GM19328 (cell line): ENCODE measurements at regions not wholly inside any gene's neighbourhood (a gene's known extent, or its start where the extent isn't known, plus 50 kb on each side); places are given as distances from the start of the nearest gene placed in this dataset.

ENCODE experiments used
- ATAC-seq: cut with Tn5 transposase; IDR thresholded peaks from one replicate; pipeline ENCODE4 v1.9.1; 2021; ENCODE audit warnings: mild to moderate bottlenecking, moderate library complexity; ENCODE audit not compliant: unreplicated experiment

DNA sequence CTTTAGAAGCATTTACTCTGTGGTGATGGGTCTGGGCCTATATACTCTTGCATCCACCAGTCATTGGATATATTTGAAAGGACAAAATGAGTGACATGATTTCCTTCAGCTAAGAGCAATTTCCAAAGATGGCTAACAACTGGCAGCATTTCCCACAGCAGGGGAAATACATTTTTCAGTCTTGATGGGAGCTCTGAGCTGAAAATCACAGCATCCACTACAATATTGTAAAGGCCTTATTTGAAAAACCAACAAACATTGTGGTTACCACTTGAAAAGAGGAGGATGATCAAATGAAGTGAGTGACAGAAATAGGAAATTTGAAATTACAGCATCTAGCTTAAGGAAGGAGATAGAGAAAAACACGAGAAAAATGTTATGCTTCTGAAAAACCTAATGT, 705.0 kb upstream of the EPHA7 start:
- ATAC-seq, result no peak

- no peak for ATAC-seq
These were observed 701.7 kb upstream of the EPHA7 start for GRCh38 chr6:94121094-94121493.

GRCh38 chr6:94099072-94099471, 679.7 kb upstream of the EPHA7 start:
- ATAC-seq, result no peak

GRCh38 chr6:94095961-94096360, 676.6 kb upstream of the EPHA7 start:
- ATAC-seq, result no peak

DNA sequence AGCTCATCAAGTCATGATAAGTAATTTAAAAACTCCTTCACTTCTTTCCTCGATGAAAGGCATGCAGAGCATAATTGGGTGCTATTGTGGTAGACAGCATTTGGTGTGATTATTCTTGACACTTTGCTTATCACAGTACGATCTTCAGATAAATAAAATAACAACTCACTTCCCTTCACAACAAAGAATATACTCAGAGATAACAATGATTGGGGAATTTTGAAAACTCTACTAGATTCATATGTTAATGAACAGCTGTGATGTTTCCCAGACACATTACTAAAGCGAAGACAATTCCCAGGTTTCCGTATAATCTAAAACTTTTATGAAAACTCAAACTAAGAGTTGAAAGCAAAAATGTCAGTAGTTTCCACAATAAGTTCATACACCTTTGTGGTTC, 670.6 kb upstream of the EPHA7 start:
- ATAC-seq, result no peak

GRCh38 chr6:94088870-94089269, 669.5 kb upstream of the EPHA7 start:
- no peak for ATAC-seq

- no peak for ATAC-seq
These were observed 655.4 kb upstream of the EPHA7 start for GRCh38 chr6:94074764-94075163.

DNA sequence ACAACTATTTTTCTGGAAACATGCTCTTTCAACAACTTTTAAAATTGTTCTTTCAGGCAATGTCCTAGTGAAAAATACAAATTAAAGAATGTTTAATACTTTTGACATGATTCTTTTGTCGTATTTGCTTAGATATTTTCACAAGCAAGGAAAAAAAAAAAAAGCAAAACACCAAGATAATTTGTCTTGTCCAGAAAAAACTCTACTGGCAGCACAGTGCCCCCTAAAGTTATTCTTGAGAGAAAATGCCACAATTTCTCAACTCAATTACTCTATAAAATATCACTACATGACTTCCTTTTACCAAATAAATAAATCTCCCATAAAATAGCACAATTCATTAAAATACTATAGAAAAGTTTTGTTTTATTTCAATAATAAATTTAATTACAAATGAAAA, 652.5 kb upstream of the EPHA7 start:
- ATAC-seq, result no peak

- ATAC-seq, result no peak
These were observed 646.5 kb upstream of the EPHA7 start for GRCh38 chr6:94065707-94066337.

DNA sequence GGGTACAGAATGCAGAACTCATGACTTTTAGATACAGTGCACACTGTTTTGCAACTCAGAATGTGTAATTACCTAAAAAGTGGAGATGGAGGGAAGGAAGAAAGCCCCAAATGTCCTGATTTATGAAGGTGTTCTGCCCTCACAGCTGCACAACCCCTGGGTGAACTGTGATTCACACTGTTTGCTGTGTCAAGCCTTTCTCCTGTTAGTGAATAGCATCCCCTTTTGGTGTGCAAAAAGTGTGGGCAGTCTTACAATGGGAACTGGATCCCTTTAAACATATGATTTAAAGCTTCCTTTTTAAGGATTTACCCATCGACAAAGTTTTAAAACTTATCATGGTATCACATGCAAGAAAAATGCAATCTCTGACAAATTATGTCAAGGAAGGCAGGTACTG, 633.4 kb upstream of the EPHA7 start:
- ATAC-seq, result no peak

GRCh38 chr6:94050515-94050914, 631.2 kb upstream of the EPHA7 start:
- ATAC-seq, result no peak

GRCh38 chr6:94049001-94049400, 629.6 kb upstream of the EPHA7 start:
- no peak for ATAC-seq

- no peak for ATAC-seq
These were observed 625.9 kb upstream of the EPHA7 start for GRCh38 chr6:94045099-94045829.

DNA sequence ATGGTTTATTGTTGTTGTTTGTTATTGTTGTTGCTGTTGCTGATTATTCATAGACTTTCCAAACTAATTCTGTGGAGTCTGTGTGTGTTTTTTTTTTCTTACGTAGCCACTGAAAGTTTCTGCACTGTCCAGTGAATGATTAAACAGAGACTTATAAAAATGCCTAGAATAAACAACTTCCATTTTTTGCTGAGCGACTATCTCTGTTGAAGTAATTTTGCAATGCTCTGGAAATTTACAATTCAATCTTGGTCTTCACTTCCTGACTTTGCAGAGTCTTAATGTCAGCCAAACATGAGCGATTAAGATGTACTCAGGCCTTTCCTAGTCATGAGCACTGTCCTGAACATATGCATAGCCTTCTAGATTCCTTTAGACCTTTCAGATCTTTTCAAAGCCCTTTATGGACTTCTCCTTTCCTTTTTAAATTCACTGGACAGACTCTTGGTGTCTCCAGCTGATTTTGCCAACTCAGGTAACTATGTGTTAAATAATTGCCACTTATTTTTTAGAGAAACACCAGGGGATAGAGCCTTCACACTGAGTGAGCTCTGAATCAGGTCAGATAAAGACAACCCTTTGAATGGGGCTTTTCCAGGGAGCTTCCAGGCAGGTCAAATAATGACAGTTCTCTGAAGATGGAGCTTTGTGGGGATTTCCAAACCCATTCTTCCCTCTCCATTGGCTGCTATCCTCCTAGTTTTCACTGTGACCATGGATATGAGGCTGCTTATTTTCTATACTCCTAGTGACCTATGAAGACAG, 622.8 kb upstream of the EPHA7 start:
- no peak for ATAC-seq

DNA sequence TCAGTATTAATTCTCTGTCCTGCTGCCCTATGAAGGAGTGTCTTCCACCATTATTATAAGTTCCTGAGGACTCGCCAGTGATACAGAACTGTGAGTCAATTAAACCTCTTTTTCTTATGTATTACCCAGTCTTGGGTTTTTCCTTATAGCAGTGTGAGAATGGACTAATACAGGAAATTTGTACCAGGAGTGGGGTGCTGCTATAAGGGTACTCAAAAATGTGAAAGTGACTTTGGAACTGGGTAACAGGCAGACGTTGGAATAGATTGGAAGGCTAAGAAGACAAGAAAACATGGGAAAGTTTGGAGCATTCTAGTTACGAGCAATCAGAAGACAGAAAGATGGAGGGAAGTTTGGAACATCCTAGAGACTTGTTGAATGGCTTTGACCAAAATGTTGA, 616.7 kb upstream of the EPHA7 start:
- ATAC-seq, result no peak

- no peak for ATAC-seq
These were observed 608.0 kb upstream of the EPHA7 start for GRCh38 chr6:94027374-94027773.

DNA sequence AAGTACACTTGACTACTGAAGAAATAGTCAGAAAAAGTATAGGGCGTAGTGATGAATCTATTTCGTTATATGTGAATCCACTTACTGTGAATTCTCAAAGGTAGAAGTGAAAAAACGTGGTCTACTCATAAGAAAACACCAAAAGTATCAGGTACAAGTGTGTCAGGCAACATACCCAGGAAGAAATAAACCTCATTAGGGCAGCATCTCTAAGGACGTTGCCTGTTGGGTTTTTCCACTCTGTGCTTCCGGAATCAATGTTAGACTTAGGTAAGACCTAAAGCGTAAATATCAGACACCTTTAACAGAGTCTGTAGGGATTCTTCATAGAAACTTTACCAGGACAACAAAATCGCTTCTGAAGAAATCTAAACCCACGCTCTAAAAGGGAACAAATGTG, 607.2 kb upstream of the EPHA7 start:
- ATAC-seq, result no peak

DNA sequence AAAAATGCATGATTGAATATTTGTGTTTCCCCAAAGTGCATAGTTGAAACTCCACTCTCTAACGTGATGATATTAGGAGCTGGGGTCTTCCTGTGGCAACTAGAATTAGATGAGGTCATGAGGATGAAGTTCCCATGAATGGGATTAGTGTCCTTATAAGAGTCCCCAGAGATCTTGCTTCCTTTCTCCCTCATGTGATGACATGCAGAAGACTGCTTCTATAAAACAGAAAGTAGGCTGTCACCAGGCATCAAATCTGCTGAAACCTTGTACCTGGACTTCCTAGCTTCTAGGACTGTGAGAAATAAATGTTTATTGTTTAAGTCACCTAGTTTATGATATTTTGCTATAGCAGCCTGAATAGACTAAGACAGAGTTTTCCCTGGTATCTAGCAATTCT, 586.5 kb upstream of the EPHA7 start:
- no peak for ATAC-seq

DNA sequence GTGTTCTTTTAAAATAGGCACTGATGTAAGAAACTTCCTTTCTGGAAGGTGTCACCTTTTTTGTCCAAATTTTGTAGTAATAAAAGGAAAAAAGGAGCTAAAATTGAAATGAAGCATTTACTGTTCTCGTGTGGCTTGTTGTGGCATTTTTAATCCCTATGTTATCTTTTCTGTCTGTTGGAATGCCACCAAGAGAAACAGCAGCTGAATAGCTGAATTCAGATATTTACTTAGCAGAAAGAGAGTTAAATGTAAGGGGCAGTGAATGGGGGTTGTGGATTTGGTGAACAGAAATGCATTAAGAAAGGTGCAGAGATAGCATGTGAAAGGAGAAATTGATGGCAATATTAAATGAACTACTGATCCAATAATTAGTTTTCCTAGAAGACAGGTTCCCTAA, 573.6 kb upstream of the EPHA7 start:
- no peak for ATAC-seq

GRCh38 chr6:93989630-93990029, 570.3 kb upstream of the EPHA7 start:
- no peak for ATAC-seq

- ATAC-seq, result no peak
These were observed 566.6 kb upstream of the EPHA7 start for GRCh38 chr6:93985953-93986352.

GRCh38 chr6:93975159-93975558, 555.8 kb upstream of the EPHA7 start:
- no peak for ATAC-seq
